ENCODE measurements at regions not wholly inside any gene's neighbourhood (a gene's known extent, or its start where the extent isn't known, plus 50 kb on each side); places are given as distances from the start of the nearest gene placed in this dataset.
"Not testable (repeated sequence)": the region's sequence is repeated elsewhere in the genome, so short reads cannot be mapped to it uniquely, and the experiment has no call there.

- DNase-seq: no peak
Measured at GRCh38 chr3:144859161-144859560, 887.5 kb downstream of the DIPK2A start.

GRCh38 chr3:144864646-144865045 is 893.0 kb downstream of the DIPK2A start:
- no peak for DNase-seq

- no peak for DNase-seq
Measured at GRCh38 chr3:144865948-144866347, 894.3 kb downstream of the DIPK2A start.

- no peak for DNase-seq
Measured at GRCh38 chr3:144866476-144866875, 894.9 kb downstream of the DIPK2A start.

- no peak for DNase-seq
Measured at GRCh38 chr3:144868506-144868905, 896.9 kb downstream of the DIPK2A start.

- DNase-seq: no peak
Measured at GRCh38 chr3:144873066-144873465, 901.4 kb downstream of the DIPK2A start.

GRCh38 chr3:144875211-144875610 is 903.6 kb downstream of the DIPK2A start:
- DNase-seq: no peak

- DNase-seq: no peak
Measured at GRCh38 chr3:144877356-144877755, 905.7 kb downstream of the DIPK2A start.

- DNase-seq: no peak
Measured at GRCh38 chr3:144879701-144880100, 908.1 kb downstream of the DIPK2A start.

GRCh38 chr3:144893980-144894379 is 922.4 kb downstream of the DIPK2A start:
- no peak for DNase-seq

GRCh38 chr3:144894576-144894975 is 923.0 kb downstream of the DIPK2A start:
- no peak for DNase-seq

- DNase-seq: no peak
Measured at GRCh38 chr3:144900366-144900765, 928.7 kb downstream of the DIPK2A start.

GRCh38 chr3:144907581-144907980 is 936.0 kb downstream of the DIPK2A start:
- not testable (repeated sequence) for DNase-seq

- no peak for DNase-seq
Measured at GRCh38 chr3:144912968-144913367, 941.3 kb downstream of the DIPK2A start.

GRCh38 chr3:144915202-144915601 is 943.6 kb downstream of the DIPK2A start:
- no peak for DNase-seq

GRCh38 chr3:144921710-144922109 is 950.1 kb downstream of the DIPK2A start:
- no peak for DNase-seq

- DNase-seq: no peak
Measured at GRCh38 chr3:144923046-144923775, 951.6 kb downstream of the DIPK2A start.

GRCh38 chr3:144930431-144930830 is 958.8 kb downstream of the DIPK2A start:
- DNase-seq: no peak

- no peak for DNase-seq
Measured at GRCh38 chr3:144931590-144931989, 960.0 kb downstream of the DIPK2A start.

GRCh38 chr3:144942093-144942837 is 970.6 kb downstream of the DIPK2A start:
- DNase-seq: no peak

GRCh38 chr3:144942838-144943197 is 971.2 kb downstream of the DIPK2A start:
- DNase-seq: no peak

GRCh38 chr3:144947895-144948294 is 976.3 kb downstream of the DIPK2A start:
- DNase-seq: no peak

- DNase-seq: no peak
Measured at GRCh38 chr3:144948711-144949110, 977.1 kb downstream of the DIPK2A start.

GRCh38 chr3:144953959-144954358 is 982.3 kb downstream of the DIPK2A start:
- DNase-seq: no peak

All from CD4-positive, alpha-beta T cell treated with Interleukin-21 for 1 hour (primary cell).